ENCODE measurements at regions not wholly inside any gene's neighbourhood (a gene's known extent, or its start where the extent isn't known, plus 50 kb on each side); places are given as distances from the start of the nearest gene placed in this dataset.
"Not testable (repeated sequence)": the region's sequence is repeated elsewhere in the genome, so short reads cannot be mapped to it uniquely, and the experiment has no call there.

GRCh38 chr3:21043139-21043538, 707.9 kb downstream of the ZNF385D start:
- Mint-ChIP-seq H3K36me3 (no peaks in the 10 kb centered on the region), H3K27me3 (no peaks in the 10 kb centered on the region), H3K4me3 (no peak overlapping the region), H3K4me1 (no peaks in the 10 kb centered on the region), H3K27ac (no peak overlapping the region), H3K9me3 (no peaks in the 10 kb centered on the region)
- no peak for DNase-seq

GRCh38 chr3:21042184-21042583, 708.8 kb downstream of the ZNF385D start:
- Mint-ChIP-seq H3K27me3 (no peaks in the 10 kb centered on the region), H3K36me3 (no peaks in the 10 kb centered on the region), H3K4me1 (no peaks in the 10 kb centered on the region), H3K4me3 (no peak overlapping the region), H3K27ac (no peak overlapping the region), H3K9me3 (no peaks in the 10 kb centered on the region)
- no peak for DNase-seq

- DNase-seq = no peak
- Mint-ChIP-seq H3K27me3 (no peaks in the 10 kb centered on the region), H3K4me1 (no peaks in the 10 kb centered on the region), H3K9me3 (no peaks in the 10 kb centered on the region), H3K36me3 (no peaks in the 10 kb centered on the region), H3K4me3 (no peak overlapping the region), H3K27ac (no peak overlapping the region)
Observed at GRCh38 chr3:21041621-21042020, 709.4 kb downstream of the ZNF385D start.

- Mint-ChIP-seq H3K9me3 (peaks cover 3% of the 10 kb centered on the region), H3K36me3 (peaks cover 3% of the 10 kb centered on the region), H3K27ac (no peak overlapping the region), H3K4me1 (no peaks in the 10 kb centered on the region), H3K27me3 (no peaks in the 10 kb centered on the region), H3K4me3 (no peak overlapping the region)
- no peak for DNase-seq
Observed at GRCh38 chr3:21036888-21037287, 714.1 kb downstream of the ZNF385D start.

- no peaks in the 10 kb centered on the region for H3K9me3 Mint-ChIP-seq
- no peaks in the 10 kb centered on the region for H3K4me1 Mint-ChIP-seq
- H3K36me3 Mint-ChIP-seq = no peaks in the 10 kb centered on the region
- no peak overlapping the region for H3K4me3 Mint-ChIP-seq
- no peaks in the 10 kb centered on the region for H3K27me3 Mint-ChIP-seq
- H3K27ac Mint-ChIP-seq = no peak overlapping the region
- DNase-seq = no peak
Observed at GRCh38 chr3:21028412-21028811, 722.6 kb downstream of the ZNF385D start.

- Mint-ChIP-seq H3K4me3 (no peak overlapping the region), H3K27me3 (no peaks in the 10 kb centered on the region), H3K4me1 (no peaks in the 10 kb centered on the region), H3K9me3 (no peaks in the 10 kb centered on the region), H3K36me3 (no peaks in the 10 kb centered on the region), H3K27ac (no peak overlapping the region)
- no peak for DNase-seq
Observed at GRCh38 chr3:21024563-21024962, 726.4 kb downstream of the ZNF385D start.

GRCh38 chr3:21020681-21021080, 730.3 kb downstream of the ZNF385D start:
- H3K9me3 Mint-ChIP-seq = peaks cover 7% of the 10 kb centered on the region
- no peaks in the 10 kb centered on the region for H3K27me3 Mint-ChIP-seq
- no peaks in the 10 kb centered on the region for H3K36me3 Mint-ChIP-seq
- DNase-seq = no peak
- no peak overlapping the region for H3K27ac Mint-ChIP-seq
- H3K4me1 Mint-ChIP-seq = no peaks in the 10 kb centered on the region
- no peak overlapping the region for H3K4me3 Mint-ChIP-seq

GRCh38 chr3:21020043-21020442, 731.0 kb downstream of the ZNF385D start:
- no peak for DNase-seq
- no peak overlapping the region for H3K27ac Mint-ChIP-seq
- no peaks in the 10 kb centered on the region for H3K27me3 Mint-ChIP-seq
- H3K4me3 Mint-ChIP-seq = no peak overlapping the region
- H3K9me3 Mint-ChIP-seq = peaks cover 11% of the 10 kb centered on the region
- no peaks in the 10 kb centered on the region for H3K36me3 Mint-ChIP-seq
- H3K4me1 Mint-ChIP-seq = no peaks in the 10 kb centered on the region

GRCh38 chr3:21017115-21017852, 733.7 kb downstream of the ZNF385D start:
- Mint-ChIP-seq H3K9me3 (peaks cover 23% of the 10 kb centered on the region), H3K27me3 (no peaks in the 10 kb centered on the region), H3K4me3 (no peak overlapping the region), H3K36me3 (no peaks in the 10 kb centered on the region), H3K4me1 (no peaks in the 10 kb centered on the region), H3K27ac (no peak overlapping the region)
- no peak for DNase-seq

- Mint-ChIP-seq H3K4me1 (no peaks in the 10 kb centered on the region), H3K9me3 (peaks cover 25% of the 10 kb centered on the region)
Observed at GRCh38 chr3:21013566-21013965, 737.4 kb downstream of the ZNF385D start.

GRCh38 chr3:20999661-21000060, 751.3 kb downstream of the ZNF385D start:
- no peak overlapping the region for H3K4me3 Mint-ChIP-seq
- H3K9me3 Mint-ChIP-seq = peaks cover 2% of the 10 kb centered on the region
- DNase-seq = no peak
- no peaks in the 10 kb centered on the region for H3K36me3 Mint-ChIP-seq
- H3K4me1 Mint-ChIP-seq = no peaks in the 10 kb centered on the region
- no peaks in the 10 kb centered on the region for H3K27me3 Mint-ChIP-seq
- no peak overlapping the region for H3K27ac Mint-ChIP-seq

More at GRCh38 chr3:21013566-21013965, 737.4 kb downstream of the ZNF385D start:
- H3K27ac Mint-ChIP-seq = no peak overlapping the region
- H3K4me3 Mint-ChIP-seq = no peak overlapping the region
- no peak for DNase-seq
- H3K27me3 Mint-ChIP-seq = no peaks in the 10 kb centered on the region
- no peaks in the 10 kb centered on the region for H3K36me3 Mint-ChIP-seq

GRCh38 chr3:20997183-20997582, 753.8 kb downstream of the ZNF385D start:
- Mint-ChIP-seq H3K4me1 (no peaks in the 10 kb centered on the region), H3K27me3 (no peaks in the 10 kb centered on the region), H3K4me3 (no peak overlapping the region), H3K36me3 (no peaks in the 10 kb centered on the region), H3K9me3 (no peaks in the 10 kb centered on the region), H3K27ac (no peak overlapping the region)
- DNase-seq = no peak

GRCh38 chr3:20990896-20991295, 760.1 kb downstream of the ZNF385D start:
- Mint-ChIP-seq H3K9me3 (no peaks in the 10 kb centered on the region), H3K27me3 (no peaks in the 10 kb centered on the region), H3K4me1 (no peaks in the 10 kb centered on the region), H3K4me3 (no peak overlapping the region), H3K27ac (no peak overlapping the region), H3K36me3 (no peaks in the 10 kb centered on the region)
- no peak for DNase-seq

GRCh38 chr3:20989653-20990052, 761.4 kb downstream of the ZNF385D start:
- H3K36me3 Mint-ChIP-seq, H3K27me3 Mint-ChIP-seq, H3K4me1 Mint-ChIP-seq, H3K27ac Mint-ChIP-seq, H3K9me3 Mint-ChIP-seq, H3K4me3 Mint-ChIP-seq, DNase-seq: not testable (repeated sequence)

- no peak overlapping the region for H3K4me3 Mint-ChIP-seq
- no peaks in the 10 kb centered on the region for H3K9me3 Mint-ChIP-seq
- no peak for DNase-seq
- no peak overlapping the region for H3K27ac Mint-ChIP-seq
- no peaks in the 10 kb centered on the region for H3K4me1 Mint-ChIP-seq
- H3K27me3 Mint-ChIP-seq = no peaks in the 10 kb centered on the region
- no peaks in the 10 kb centered on the region for H3K36me3 Mint-ChIP-seq
Observed at GRCh38 chr3:20984594-20985205, 766.3 kb downstream of the ZNF385D start.

GRCh38 chr3:20975188-20975651, 775.8 kb downstream of the ZNF385D start:
- Mint-ChIP-seq H3K27ac (no peak overlapping the region), H3K36me3 (no peaks in the 10 kb centered on the region)

More at GRCh38 chr3:20975188-20975651, 775.8 kb downstream of the ZNF385D start:
- no peaks in the 10 kb centered on the region for H3K9me3 Mint-ChIP-seq
- no peak for DNase-seq
- no peaks in the 10 kb centered on the region for H3K4me1 Mint-ChIP-seq
- no peak overlapping the region for H3K4me3 Mint-ChIP-seq
- no peaks in the 10 kb centered on the region for H3K27me3 Mint-ChIP-seq
